SK-N-SH treated with all-trans-retinoic acid at 6 μM for 48 hours (cell line): ENCODE measurements at regions not wholly inside any gene's neighbourhood (a gene's known extent, or its start where the extent isn't known, plus 50 kb on each side); places are given as distances from the start of the nearest gene placed in this dataset.

Experiments used
- ATAC-seq: fragments of 200-7000 bp; cut with Tn5 transposase; 3 replicates; pipeline ENCODE4 v1.9.1; 2020; ENCODE audit warnings: mild to moderate bottlenecking, moderate library complexity
- ARNTL ChIP-seq: fragments of 450-650 bp; formaldehyde crosslinking; IDR thresholded peaks from 2 replicates; pipeline ENCODE4 v1.5.0; 2020; ENCODE audit warnings: low read depth, mild to moderate bottlenecking, moderate library complexity, borderline replicate concordance
- BACH2 ChIP-seq: fragments of 250-450 bp; sonication (Bioruptor Pico); IDR thresholded peaks from 2 replicates; pipeline ENCODE4 v1.9.0; 2021; ENCODE audit warnings: mild to moderate bottlenecking, borderline replicate concordance
- CSDC2 ChIP-seq: fragments of 250-450 bp; sonication (Bioruptor Pico); IDR thresholded peaks from 2 replicates; pipeline ENCODE4 v1.5.0; 2020; ENCODE audit warnings: mild to moderate bottlenecking, moderate library complexity
- ESRRG ChIP-seq: fragments of 250-450 bp; sonication (Bioruptor Pico); IDR thresholded peaks from 2 replicates; pipeline ENCODE4 v1.6.1; 2021; ENCODE audit warnings: mild to moderate bottlenecking
- GLIS3 ChIP-seq: fragments of 250-450 bp; sonication (Bioruptor Pico); IDR thresholded peaks from 2 replicates; pipeline ENCODE4 v1.5.0; 2020; ENCODE audit warnings: mild to moderate bottlenecking, moderate library complexity
- ISL1 ChIP-seq: fragments of 250-450 bp; sonication (Bioruptor Pico); IDR thresholded peaks from 2 replicates; pipeline ENCODE4 v2.1.2; 2022; ENCODE audit warnings: mild to moderate bottlenecking, moderate library complexity
- OSR1 ChIP-seq: fragments of 250-450 bp; sonication (Bioruptor Pico); IDR thresholded peaks from 2 replicates; pipeline ENCODE4 v1.8.0; 2022; ENCODE audit warnings: moderate library complexity, mild to moderate bottlenecking, inconsistent platforms
- PPARA ChIP-seq: fragments of 250-450 bp; sonication (Bioruptor Pico); IDR thresholded peaks from 2 replicates; pipeline ENCODE4 v1.5.0; 2020; ENCODE audit warnings: mild to moderate bottlenecking, borderline replicate concordance
- RARB ChIP-seq: fragments of 250-450 bp; sonication (Bioruptor Pico); IDR thresholded peaks from 2 replicates; pipeline ENCODE4 v1.8.0; 2021; ENCODE audit warnings: mild to moderate bottlenecking, moderate library complexity
- SNAI2 ChIP-seq: fragments of 250-450 bp; sonication (Bioruptor Pico); IDR thresholded peaks from 2 replicates; pipeline ENCODE4 v1.5.0; 2020; ENCODE audit warnings: mild to moderate bottlenecking, moderate library complexity
- TCF4 ChIP-seq: fragments of 250-450 bp; sonication (Bioruptor Pico); IDR thresholded peaks from 2 replicates; pipeline ENCODE4 v1.8.0; 2021; ENCODE audit warnings: mild to moderate bottlenecking, moderate library complexity, borderline replicate concordance
- ZFP3 ChIP-seq: fragments of 250-450 bp; sonication (Bioruptor Pico); IDR thresholded peaks from 2 replicates; pipeline ENCODE4 v1.5.0; 2020; ENCODE audit warnings: mild to moderate bottlenecking, moderate library complexity
- ZFP30 ChIP-seq: fragments of 450-650 bp; formaldehyde crosslinking; IDR thresholded peaks from 2 replicates; pipeline ENCODE4 v1.5.0; 2022; ENCODE audit warnings: mild to moderate bottlenecking, moderate library complexity
- ZNF70 ChIP-seq: fragments of 450-650 bp; formaldehyde crosslinking; IDR thresholded peaks from 2 replicates; pipeline ENCODE4 v1.5.0; 2020; ENCODE audit warnings: mild to moderate bottlenecking, moderate library complexity
- TF ChIP-seq, protein P1 (sequence below): fragments of 250-450 bp; sonication (Bioruptor Pico); IDR thresholded peaks from 2 replicates; pipeline ENCODE4 v1.8.0; 2021; ENCODE audit warnings: low read depth, mild to moderate bottlenecking, moderate library complexity, borderline replicate concordance
- TF ChIP-seq, protein P2 (sequence below): fragments of 250-450 bp; sonication (Bioruptor Pico); IDR thresholded peaks from 2 replicates; pipeline ENCODE4 v1.5.0; 2020; ENCODE audit warnings: mild to moderate bottlenecking, moderate library complexity
- TF ChIP-seq, protein P3 (sequence below): fragments of 250-450 bp; sonication (Bioruptor Pico); IDR thresholded peaks from 2 replicates; pipeline ENCODE4 v1.5.1; 2021; ENCODE audit warnings: mild to moderate bottlenecking, moderate library complexity
- TF ChIP-seq, protein P4 (sequence below): fragments of 250-450 bp; sonication (Bioruptor Pico); IDR thresholded peaks from 2 replicates; pipeline ENCODE4 v1.8.0; 2020; ENCODE audit warnings: mild to moderate bottlenecking, moderate library complexity, borderline replicate concordance
- TF ChIP-seq, protein P5 (sequence below): fragments of 250-450 bp; sonication (Bioruptor Pico); IDR thresholded peaks from 2 replicates; pipeline ENCODE4 v1.5.1; 2020; ENCODE audit warnings: low read depth, mild to moderate bottlenecking, moderate library complexity

DNA sequence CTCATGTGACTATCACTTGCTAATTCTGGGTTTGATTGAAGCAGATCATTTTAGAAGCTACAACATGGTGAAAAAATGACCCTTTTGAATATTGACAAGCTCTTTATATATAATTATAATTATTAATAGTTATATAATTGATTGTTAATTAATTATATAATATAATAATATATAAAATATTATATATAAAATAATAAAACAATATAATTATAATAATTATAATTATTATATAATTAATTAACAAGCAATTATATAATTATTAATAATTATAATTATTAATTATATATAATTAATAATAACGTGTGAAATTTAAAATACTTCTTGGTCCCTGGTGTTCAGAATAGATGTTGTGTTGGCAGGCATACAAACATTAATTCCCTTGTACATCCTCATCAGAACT is 404.1 kb upstream of the CDH19 start:
- TF ChIP-seq RARB (CRISPR knock-in tag), result no peak
- TF ChIP-seq, protein P1, sequence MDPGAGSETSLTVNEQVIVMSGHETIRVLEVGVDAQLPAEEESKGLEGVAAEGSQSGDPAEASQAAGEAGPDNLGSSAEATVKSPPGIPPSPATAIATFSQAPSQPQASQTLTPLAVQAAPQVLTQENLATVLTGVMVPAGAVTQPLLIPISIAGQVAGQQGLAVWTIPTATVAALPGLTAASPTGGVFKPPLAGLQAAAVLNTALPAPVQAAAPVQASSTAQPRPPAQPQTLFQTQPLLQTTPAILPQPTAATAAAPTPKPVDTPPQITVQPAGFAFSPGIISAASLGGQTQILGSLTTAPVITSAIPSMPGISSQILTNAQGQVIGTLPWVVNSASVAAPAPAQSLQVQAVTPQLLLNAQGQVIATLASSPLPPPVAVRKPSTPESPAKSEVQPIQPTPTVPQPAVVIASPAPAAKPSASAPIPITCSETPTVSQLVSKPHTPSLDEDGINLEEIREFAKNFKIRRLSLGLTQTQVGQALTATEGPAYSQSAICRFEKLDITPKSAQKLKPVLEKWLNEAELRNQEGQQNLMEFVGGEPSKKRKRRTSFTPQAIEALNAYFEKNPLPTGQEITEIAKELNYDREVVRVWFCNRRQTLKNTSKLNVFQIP (CRISPR knock-in tag), result no peak
- TF ChIP-seq, protein P2, sequence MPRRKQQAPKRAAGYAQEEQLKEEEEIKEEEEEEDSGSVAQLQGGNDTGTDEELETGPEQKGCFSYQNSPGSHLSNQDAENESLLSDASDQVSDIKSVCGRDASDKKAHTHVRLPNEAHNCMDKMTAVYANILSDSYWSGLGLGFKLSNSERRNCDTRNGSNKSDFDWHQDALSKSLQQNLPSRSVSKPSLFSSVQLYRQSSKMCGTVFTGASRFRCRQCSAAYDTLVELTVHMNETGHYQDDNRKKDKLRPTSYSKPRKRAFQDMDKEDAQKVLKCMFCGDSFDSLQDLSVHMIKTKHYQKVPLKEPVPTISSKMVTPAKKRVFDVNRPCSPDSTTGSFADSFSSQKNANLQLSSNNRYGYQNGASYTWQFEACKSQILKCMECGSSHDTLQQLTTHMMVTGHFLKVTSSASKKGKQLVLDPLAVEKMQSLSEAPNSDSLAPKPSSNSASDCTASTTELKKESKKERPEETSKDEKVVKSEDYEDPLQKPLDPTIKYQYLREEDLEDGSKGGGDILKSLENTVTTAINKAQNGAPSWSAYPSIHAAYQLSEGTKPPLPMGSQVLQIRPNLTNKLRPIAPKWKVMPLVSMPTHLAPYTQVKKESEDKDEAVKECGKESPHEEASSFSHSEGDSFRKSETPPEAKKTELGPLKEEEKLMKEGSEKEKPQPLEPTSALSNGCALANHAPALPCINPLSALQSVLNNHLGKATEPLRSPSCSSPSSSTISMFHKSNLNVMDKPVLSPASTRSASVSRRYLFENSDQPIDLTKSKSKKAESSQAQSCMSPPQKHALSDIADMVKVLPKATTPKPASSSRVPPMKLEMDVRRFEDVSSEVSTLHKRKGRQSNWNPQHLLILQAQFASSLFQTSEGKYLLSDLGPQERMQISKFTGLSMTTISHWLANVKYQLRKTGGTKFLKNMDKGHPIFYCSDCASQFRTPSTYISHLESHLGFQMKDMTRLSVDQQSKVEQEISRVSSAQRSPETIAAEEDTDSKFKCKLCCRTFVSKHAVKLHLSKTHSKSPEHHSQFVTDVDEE (CRISPR knock-in tag), result no peak
- no peak for TF ChIP-seq OSR1
- TF ChIP-seq, protein P3, sequence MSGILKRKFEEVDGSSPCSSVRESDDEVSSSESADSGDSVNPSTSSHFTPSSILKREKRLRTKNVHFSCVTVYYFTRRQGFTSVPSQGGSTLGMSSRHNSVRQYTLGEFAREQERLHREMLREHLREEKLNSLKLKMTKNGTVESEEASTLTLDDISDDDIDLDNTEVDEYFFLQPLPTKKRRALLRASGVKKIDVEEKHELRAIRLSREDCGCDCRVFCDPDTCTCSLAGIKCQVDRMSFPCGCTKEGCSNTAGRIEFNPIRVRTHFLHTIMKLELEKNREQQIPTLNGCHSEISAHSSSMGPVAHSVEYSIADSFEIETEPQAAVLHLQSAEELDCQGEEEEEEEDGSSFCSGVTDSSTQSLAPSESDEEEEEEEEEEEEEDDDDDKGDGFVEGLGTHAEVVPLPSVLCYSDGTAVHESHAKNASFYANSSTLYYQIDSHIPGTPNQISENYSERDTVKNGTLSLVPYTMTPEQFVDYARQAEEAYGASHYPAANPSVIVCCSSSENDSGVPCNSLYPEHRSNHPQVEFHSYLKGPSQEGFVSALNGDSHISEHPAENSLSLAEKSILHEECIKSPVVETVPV, result no peak
- TF ChIP-seq ZNF70 (CRISPR knock-in tag), result no peak
- no peak for TF ChIP-seq PPARA
- TF ChIP-seq, protein P4, sequence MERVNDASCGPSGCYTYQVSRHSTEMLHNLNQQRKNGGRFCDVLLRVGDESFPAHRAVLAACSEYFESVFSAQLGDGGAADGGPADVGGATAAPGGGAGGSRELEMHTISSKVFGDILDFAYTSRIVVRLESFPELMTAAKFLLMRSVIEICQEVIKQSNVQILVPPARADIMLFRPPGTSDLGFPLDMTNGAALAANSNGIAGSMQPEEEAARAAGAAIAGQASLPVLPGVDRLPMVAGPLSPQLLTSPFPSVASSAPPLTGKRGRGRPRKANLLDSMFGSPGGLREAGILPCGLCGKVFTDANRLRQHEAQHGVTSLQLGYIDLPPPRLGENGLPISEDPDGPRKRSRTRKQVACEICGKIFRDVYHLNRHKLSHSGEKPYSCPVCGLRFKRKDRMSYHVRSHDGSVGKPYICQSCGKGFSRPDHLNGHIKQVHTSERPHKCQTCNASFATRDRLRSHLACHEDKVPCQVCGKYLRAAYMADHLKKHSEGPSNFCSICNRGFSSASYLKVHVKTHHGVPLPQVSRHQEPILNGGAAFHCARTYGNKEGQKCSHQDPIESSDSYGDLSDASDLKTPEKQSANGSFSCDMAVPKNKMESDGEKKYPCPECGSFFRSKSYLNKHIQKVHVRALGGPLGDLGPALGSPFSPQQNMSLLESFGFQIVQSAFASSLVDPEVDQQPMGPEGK (CRISPR knock-in tag), result no peak
- no peak for TF ChIP-seq ZFP30
- TF ChIP-seq ISL1 (CRISPR knock-in tag), result no peak
- no peak for TF ChIP-seq ZFP3 (CRISPR knock-in tag)
- TF ChIP-seq CSDC2, result no peak
- TF ChIP-seq ARNTL (CRISPR knock-in tag), result no peak
- TF ChIP-seq GLIS3 (CRISPR knock-in tag), result no peak
- TF ChIP-seq BACH2, result no peak
- TF ChIP-seq, all 23 proteins: peak for 0
- no peak for ATAC-seq

DNA sequence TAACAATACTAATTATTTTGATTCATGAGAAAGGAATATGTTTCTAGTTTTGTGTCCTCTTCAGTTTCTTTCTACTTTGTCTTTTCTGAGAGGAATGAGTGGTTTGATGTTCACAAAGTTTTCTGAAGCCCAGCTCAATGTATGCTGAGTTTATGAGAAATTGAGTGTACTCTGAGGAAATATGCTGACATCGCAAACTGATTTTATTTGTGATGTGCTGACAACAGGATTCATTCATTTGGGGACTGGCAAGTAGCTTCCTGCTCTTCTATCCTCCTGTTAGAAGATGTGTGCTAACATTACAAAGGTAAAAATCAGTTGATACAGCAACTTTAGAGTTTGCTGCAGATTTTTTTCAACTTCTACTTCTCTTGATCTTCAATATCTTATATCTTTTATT is 403.2 kb upstream of the CDH19 start:
- TF ChIP-seq ZNF70 (CRISPR knock-in tag), result no peak
- no peak for TF ChIP-seq TCF4 (CRISPR knock-in tag)
- TF ChIP-seq ZFP3 (CRISPR knock-in tag), result no peak
- no peak for TF ChIP-seq SNAI2
- no peak for TF ChIP-seq ESRRG (CRISPR knock-in tag)
- TF ChIP-seq GLIS3 (CRISPR knock-in tag), result no peak
- TF ChIP-seq, protein P1 (CRISPR knock-in tag), result no peak
- ATAC-seq, result no peak

DNA sequence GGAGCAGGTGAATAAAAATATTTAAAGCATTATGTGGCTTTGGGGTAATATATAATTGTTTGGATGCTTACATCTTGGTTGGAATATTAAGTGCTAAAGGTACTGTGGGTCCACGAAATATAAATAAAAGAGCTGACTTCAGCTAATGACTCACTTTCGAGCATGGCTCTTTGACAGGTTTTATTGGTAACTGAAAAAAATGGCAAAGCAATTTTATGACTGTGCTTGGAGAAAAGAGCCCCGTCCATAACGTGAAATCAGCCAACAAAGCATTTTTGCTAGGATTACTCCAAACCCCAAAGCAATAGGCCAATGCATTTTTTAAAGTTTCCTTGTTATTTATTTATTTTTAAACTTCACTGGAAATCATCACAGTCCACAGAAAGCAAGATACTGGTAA is 397.2 kb upstream of the CDH19 start:
- TF ChIP-seq TCF4 (CRISPR knock-in tag), result no peak
- TF ChIP-seq ZFP3 (CRISPR knock-in tag), result no peak
- TF ChIP-seq, protein P5, sequence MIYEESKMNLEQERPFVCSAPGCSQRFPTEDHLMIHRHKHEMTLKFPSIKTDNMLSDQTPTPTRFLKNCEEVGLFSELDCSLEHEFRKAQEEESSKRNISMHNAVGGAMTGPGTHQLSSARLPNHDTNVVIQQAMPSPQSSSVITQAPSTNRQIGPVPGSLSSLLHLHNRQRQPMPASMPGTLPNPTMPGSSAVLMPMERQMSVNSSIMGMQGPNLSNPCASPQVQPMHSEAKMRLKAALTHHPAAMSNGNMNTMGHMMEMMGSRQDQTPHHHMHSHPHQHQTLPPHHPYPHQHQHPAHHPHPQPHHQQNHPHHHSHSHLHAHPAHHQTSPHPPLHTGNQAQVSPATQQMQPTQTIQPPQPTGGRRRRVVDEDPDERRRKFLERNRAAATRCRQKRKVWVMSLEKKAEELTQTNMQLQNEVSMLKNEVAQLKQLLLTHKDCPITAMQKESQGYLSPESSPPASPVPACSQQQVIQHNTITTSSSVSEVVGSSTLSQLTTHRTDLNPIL, result no peak
- TF ChIP-seq GLIS3 (CRISPR knock-in tag), result no peak
- no peak for TF ChIP-seq ARNTL (CRISPR knock-in tag)
- no peak for TF ChIP-seq PPARA
- TF ChIP-seq, all 23 proteins: peak for 0
- ATAC-seq, result no peak
